ENCODE measurements at regions not wholly inside any gene's neighbourhood (a gene's known extent, or its start where the extent isn't known, plus 50 kb on each side); places are given as distances from the start of the nearest gene placed in this dataset.

DNA sequence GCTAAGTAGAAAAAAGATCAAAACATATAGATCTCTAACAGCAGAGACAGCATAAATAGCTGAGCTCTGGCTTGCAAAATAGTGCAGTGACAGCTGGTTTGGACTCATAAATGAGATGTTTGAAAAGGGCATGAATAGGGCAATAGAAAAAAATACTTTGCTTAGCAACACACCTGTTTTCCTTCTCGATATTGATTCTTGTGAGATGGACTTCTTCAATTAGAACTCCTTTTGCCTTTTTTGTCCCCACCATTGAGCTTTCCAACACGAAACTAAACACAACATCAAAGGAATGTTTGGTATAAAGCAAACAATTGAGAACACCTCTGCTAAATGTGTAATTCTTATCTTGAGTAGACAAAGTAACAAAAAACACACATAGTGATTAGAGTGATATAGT lies 726.3 kb downstream of the RAPGEF2 start:
- WGBS, 2 donors = 61 to 75% methylated on average over 2 of the region's 2 CpGs
- intact Hi-C loops (cut with DNase I) = no loop called here

GRCh38 chr4:159837071-159837470 lies 734.2 kb downstream of the RAPGEF2 start:
- no peak for ATAC-seq
- 81 to 87% methylated on average over 3 of the region's 3 CpGs for WGBS, 2 donors
- intact Hi-C loops (cut with DNase I) = no loop called here

More for the DNA sequence above, 726.3 kb downstream of the RAPGEF2 start:
- H3K4me1 ChIP-seq = no peaks in the 10 kb centered on the region
- no peaks in the 10 kb centered on the region for H3K27me3 ChIP-seq
- H3K4me3 ChIP-seq = no peak overlapping the region
- no peaks in the 10 kb centered on the region for H3K36me3 ChIP-seq
- no peak for ATAC-seq
- H3K27ac ChIP-seq = no peak overlapping the region
- H3K9me3 ChIP-seq = peaks cover 0 to 3% (median 0%) of the 10 kb centered on the region in 11 donors
- no peak for TF ChIP-seq CTCF (IDR thresholded peaks at IDR 0.05)
- DNase-seq = no peak

DNA sequence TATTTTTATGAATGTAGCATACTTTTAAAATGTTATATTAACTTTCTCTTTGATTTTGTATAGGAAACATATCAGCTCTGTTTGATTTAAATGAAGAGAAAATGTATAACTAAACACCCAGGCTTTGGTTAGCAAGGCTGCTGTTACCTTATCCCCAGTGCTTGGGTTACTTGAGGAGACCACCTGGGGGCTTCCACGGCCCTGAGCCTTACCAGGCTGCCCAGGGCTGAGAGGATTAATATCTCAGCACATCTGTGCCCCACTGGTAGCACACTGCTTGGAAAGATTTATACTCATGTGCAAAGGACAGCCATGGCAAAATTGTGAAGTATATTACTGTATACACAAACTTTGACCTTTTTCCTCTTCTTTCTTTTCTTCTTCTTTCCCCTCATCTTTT lies 752.9 kb downstream of the RAPGEF2 start:
- TF ChIP-seq CTCF (IDR thresholded peaks at IDR 0.05) = no peak
- H3K27ac ChIP-seq = no peak overlapping the region
- no peaks in the 10 kb centered on the region for H3K36me3 ChIP-seq
- DNase-seq (no peak), ATAC-seq (no peak)
- no peaks in the 10 kb centered on the region for H3K4me1 ChIP-seq
- H3K4me3 ChIP-seq = no peak overlapping the region
- 39 to 52% methylated on average over 1 of the region's 1 CpG for WGBS, 2 donors
- peaks cover 0 to 4% (median 0%) of the 10 kb centered on the region in 11 donors for H3K9me3 ChIP-seq
- intact Hi-C loops (cut with DNase I) = no loop called here
- no peaks in the 10 kb centered on the region for H3K27me3 ChIP-seq

More at GRCh38 chr4:159837071-159837470, 734.2 kb downstream of the RAPGEF2 start:
- no peak for TF ChIP-seq CTCF (IDR thresholded peaks at IDR 0.05)
- H3K4me1 ChIP-seq = no peaks in the 10 kb centered on the region
- DNase-seq = no peak
- H3K9me3 ChIP-seq = peaks cover 0 to 7% (median 0%) of the 10 kb centered on the region in 11 donors
- no peaks in the 10 kb centered on the region for H3K27me3 ChIP-seq
- no peaks in the 10 kb centered on the region for H3K36me3 ChIP-seq
- H3K4me3 ChIP-seq = no peak overlapping the region
- H3K27ac ChIP-seq = no peak overlapping the region

- no peak for TF ChIP-seq CTCF (IDR thresholded peaks at IDR 0.05)
- no peak overlapping the region for H3K27ac ChIP-seq
- intact Hi-C loops (cut with DNase I) = no loop called here
- ATAC-seq (no peak), DNase-seq (no peak)
- H3K4me3 ChIP-seq = no peak overlapping the region
- H3K36me3 ChIP-seq = no peaks in the 10 kb centered on the region
- H3K4me1 ChIP-seq = no peaks in the 10 kb centered on the region
- no peaks in the 10 kb centered on the region for H3K27me3 ChIP-seq
- peaks cover 0 to 4% (median 0%) of the 10 kb centered on the region in 11 donors for H3K9me3 ChIP-seq
- WGBS, 2 donors = 23 to 28% methylated on average over 5 of the region's 5 CpGs
Measured at GRCh38 chr4:159856451-159856850, 753.6 kb downstream of the RAPGEF2 start.
